ENCODE measurements at regions not wholly inside any gene's neighbourhood (a gene's known extent, or its start where the extent isn't known, plus 50 kb on each side); places are given as distances from the start of the nearest gene placed in this dataset.

GRCh38 chr5:45101146-45101545 is 292.4 kb downstream of the MRPS30 start:
- Mint-ChIP-seq H3K9me3 (peaks cover 8% of the 10 kb centered on the region), H3K36me3 (ENCODE audit: low read depth) (no peaks in the 10 kb centered on the region), H3K4me3 (no peak overlapping the region), H3K4me1 (ENCODE audit: low read depth) (no peaks in the 10 kb centered on the region), H3K27me3 (no peaks in the 10 kb centered on the region), H3K27ac (no peak overlapping the region)
- H3K4me1 ChIP-seq (ENCODE audit: insufficient read depth, low read length): no peaks in the 10 kb centered on the region
- no peak for DNase-seq
- no peaks in the 10 kb centered on the region for H3K36me3 ChIP-seq (ENCODE audit: insufficient read depth, low read length)
- ChIA-PET CTCF (no interaction called here), POLR2A (no interaction called here)
- peaks cover 0 to 3% of the 10 kb centered on the region in 2 experiments for H3K9me3 ChIP-seq (ENCODE audit: control insufficient read depth in 1 of 2, insufficient read depth in 1 of 2, low read length in 2 of 2)
- no peak overlapping the region for H3K27ac ChIP-seq (ENCODE audit: low read depth in 1 of 2, low read length in 2 of 2)
- intact Hi-C loops (cut with DNase I, micrococcal nuclease): no loop called here
- H3K27me3 ChIP-seq (ENCODE audit: control insufficient read depth in 1 of 2, insufficient read depth in 2 of 2, low read length in 2 of 2): no peaks in the 10 kb centered on the region
- no peak for ATAC-seq (ENCODE audit: poor library complexity)
- TF ChIP-seq CTCF (IDR thresholded peaks at IDR 0.05): no peak
- H3K4me3 ChIP-seq (ENCODE audit: low read length): no peak overlapping the region

- no peak for DNase-seq
- ChIA-PET CTCF (no interaction called here), POLR2A (no interaction called here)
- Histone ChIP-seq H3K4me1 (ENCODE audit: insufficient read depth, low read length) (no peaks in the 10 kb centered on the region), H3K36me3 (ENCODE audit: insufficient read depth, low read length) (no peaks in the 10 kb centered on the region), H3K27me3 (ENCODE audit: control insufficient read depth in 1 of 2, insufficient read depth in 2 of 2, low read length in 2 of 2) (no peaks in the 10 kb centered on the region), H3K9me3 (ENCODE audit: control insufficient read depth in 1 of 2, insufficient read depth in 1 of 2, low read length in 2 of 2) (peaks cover 5 to 8% of the 10 kb centered on the region in 2 experiments), H3K27ac (ENCODE audit: low read depth in 1 of 2, low read length in 2 of 2) (no peak overlapping the region), H3K4me3 (ENCODE audit: low read length) (no peak overlapping the region)
- H3K4me1 Mint-ChIP-seq (ENCODE audit: low read depth): no peaks in the 10 kb centered on the region
- no peak for TF ChIP-seq CTCF (IDR thresholded peaks at IDR 0.05)
- no peaks in the 10 kb centered on the region for H3K27me3 Mint-ChIP-seq
- no peak overlapping the region for H3K27ac Mint-ChIP-seq
- no peak overlapping the region for H3K4me3 Mint-ChIP-seq
- H3K36me3 Mint-ChIP-seq (ENCODE audit: low read depth): no peaks in the 10 kb centered on the region
- no peak for ATAC-seq (ENCODE audit: poor library complexity)
- peaks cover 10% of the 10 kb centered on the region for H3K9me3 Mint-ChIP-seq
- intact Hi-C loops (cut with DNase I, micrococcal nuclease): no loop called here
These were observed 296.8 kb downstream of the MRPS30 start for GRCh38 chr5:45105491-45105994.

GRCh38 chr5:45109062-45109461 is 300.3 kb downstream of the MRPS30 start:
- no peak overlapping the region for H3K27ac ChIP-seq (ENCODE audit: low read depth in 1 of 2, low read length in 2 of 2)
- DNase-seq (no peak), ATAC-seq (ENCODE audit: poor library complexity) (no peak)
- Mint-ChIP-seq H3K9me3 (peaks cover 10% of the 10 kb centered on the region), H3K27me3 (no peaks in the 10 kb centered on the region), H3K4me3 (no peak overlapping the region), H3K36me3 (ENCODE audit: low read depth) (no peaks in the 10 kb centered on the region), H3K4me1 (ENCODE audit: low read depth) (no peaks in the 10 kb centered on the region), H3K27ac (no peak overlapping the region)
- CTCF ChIA-PET: no interaction called here
- intact Hi-C loops (cut with DNase I, micrococcal nuclease): no loop called here
- POLR2A ChIA-PET: no interaction called here
- H3K27me3 ChIP-seq (ENCODE audit: control insufficient read depth in 1 of 2, insufficient read depth in 2 of 2, low read length in 2 of 2): no peaks in the 10 kb centered on the region
- H3K4me3 ChIP-seq (ENCODE audit: low read length): no peak overlapping the region
- H3K4me1 ChIP-seq (ENCODE audit: insufficient read depth, low read length): no peaks in the 10 kb centered on the region
- H3K9me3 ChIP-seq (ENCODE audit: control insufficient read depth in 1 of 2, insufficient read depth in 1 of 2, low read length in 2 of 2): peaks cover 5% of the 10 kb centered on the region in 2 experiments
- TF ChIP-seq CTCF (IDR thresholded peaks at IDR 0.05): no peak
- H3K36me3 ChIP-seq (ENCODE audit: insufficient read depth, low read length): no peaks in the 10 kb centered on the region
